HepG2 (cell line): ENCODE measurements at regions not wholly inside any gene's neighbourhood (a gene's known extent, or its start where the extent isn't known, plus 50 kb on each side); places are given as distances from the start of the nearest gene placed in this dataset.

Source experiments
- GFI1 ChIP-seq: sonication (generic); formaldehyde crosslinking; IDR thresholded peaks from 2 replicates; pipeline ENCODE4 v1.5.0; 2020; ENCODE audit warnings: missing genetic modification reagents, mild to moderate bottlenecking, borderline replicate concordance
- RFX3 ChIP-seq: IDR thresholded peaks from 2 replicates; pipeline ENCODE4 v1.6.1; 2016; ENCODE audit warnings: missing biosample characterization, missing genetic modification reagents
- TAF15 ChIP-seq: fragments of 200-400 bp; formaldehyde crosslinking; IDR thresholded peaks from one replicate; pipeline ENCODE4 v1.6.1; 2018; ENCODE audit warnings: mild to moderate bottlenecking, low read depth, low read length; ENCODE audit not compliant: poor library complexity, severe bottlenecking
- ZNF512B ChIP-seq: sonication (generic); formaldehyde crosslinking; IDR thresholded peaks from 2 replicates; pipeline ENCODE4 v1.5.1; 2020; ENCODE audit warnings: missing genetic modification reagents, mild to moderate bottlenecking, borderline replicate concordance
- ZNF646 ChIP-seq: sonication (generic); formaldehyde crosslinking; IDR thresholded peaks from 2 replicates; pipeline ENCODE4 v1.9.0; 2021; ENCODE audit warnings: mild to moderate bottlenecking, missing genetic modification reagents
- ZNF709 ChIP-seq: sonication (generic); formaldehyde crosslinking; IDR thresholded peaks from 2 replicates; pipeline ENCODE4 v1.5.0; 2020; ENCODE audit warnings: mild to moderate bottlenecking, missing genetic modification reagents
- ZNF740 ChIP-seq: sonication (generic); formaldehyde crosslinking; IDR thresholded peaks from 2 replicates; pipeline ENCODE4 v1.4.0; 2020; ENCODE audit warnings: missing genetic modification reagents

GRCh38 chr14:23695664-23695999 lies 59.5 kb downstream of the DHRS2 start (continued):
- TF ChIP-seq ZNF740 (CRISPR knock-in tag) (no peak), ZNF512B (no peak), RFX3 (CRISPR knock-in tag) (no peak), GFI1 (CRISPR knock-in tag) (no peak), TAF15 (no peak), ZNF646 (CRISPR knock-in tag) (no peak), ZNF709 (CRISPR knock-in tag) (peak; percentile 61; the same call in 1 of the 2 replicates)
